NT2/D1 (cell line): ENCODE measurements at regions not wholly inside any gene's neighbourhood (a gene's known extent, or its start where the extent isn't known, plus 50 kb on each side); places are given as distances from the start of the nearest gene placed in this dataset.

Source experiments
- SUZ12 ChIP-seq: IDR thresholded peaks from 2 replicates; pipeline ENCODE4 v1.6.1; 2011; ENCODE audit not compliant: insufficient read length, insufficient read depth; ENCODE audit errors: extremely low read depth
- ZNF274 ChIP-seq: IDR thresholded peaks from 2 replicates; pipeline ENCODE4 v1.6.1; 2011; ENCODE audit warnings: mild to moderate bottlenecking, low read depth, low read length

DNA sequence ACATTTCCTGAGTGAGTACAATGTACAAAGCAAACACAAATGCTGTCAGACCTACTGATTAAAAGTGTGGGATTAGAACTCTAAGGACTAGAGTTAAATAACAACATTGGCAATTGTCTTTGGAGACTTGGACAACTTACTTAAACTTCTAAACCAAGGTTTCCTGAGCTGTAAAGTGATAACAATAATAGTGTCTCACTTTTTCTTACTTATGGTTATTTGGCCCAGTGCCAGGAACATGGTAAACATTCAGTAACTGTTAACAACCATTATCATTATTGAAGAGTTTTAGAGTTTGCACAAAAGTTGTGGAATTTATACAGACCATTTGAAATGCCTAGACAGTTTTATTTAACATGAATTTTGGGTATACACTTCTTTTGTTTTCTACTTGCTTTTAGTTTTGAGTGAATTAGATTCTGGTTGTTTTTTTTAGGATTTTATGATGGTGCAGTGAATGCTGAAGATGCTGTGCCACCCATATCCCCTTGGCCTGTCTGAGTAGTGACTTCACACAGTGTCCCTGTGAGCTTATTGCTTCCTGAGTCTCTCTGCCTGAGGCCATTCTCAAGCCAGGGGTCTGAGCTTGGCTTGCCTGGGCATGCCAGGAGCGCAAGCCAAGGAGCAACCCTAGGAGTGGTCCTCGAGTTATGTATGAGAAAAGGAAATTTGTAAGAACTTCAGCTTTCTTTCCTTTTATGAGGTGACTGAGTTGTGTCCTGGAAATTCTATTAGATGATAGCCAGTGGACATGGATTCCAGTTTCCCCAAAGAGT lies 932.8 kb downstream of the TTLL7 start:
- no peak for TF ChIP-seq SUZ12
- TF ChIP-seq ZNF274 = no peak
